ENCODE measurements at regions not wholly inside any gene's neighbourhood (a gene's known extent, or its start where the extent isn't known, plus 50 kb on each side); places are given as distances from the start of the nearest gene placed in this dataset.

DNA sequence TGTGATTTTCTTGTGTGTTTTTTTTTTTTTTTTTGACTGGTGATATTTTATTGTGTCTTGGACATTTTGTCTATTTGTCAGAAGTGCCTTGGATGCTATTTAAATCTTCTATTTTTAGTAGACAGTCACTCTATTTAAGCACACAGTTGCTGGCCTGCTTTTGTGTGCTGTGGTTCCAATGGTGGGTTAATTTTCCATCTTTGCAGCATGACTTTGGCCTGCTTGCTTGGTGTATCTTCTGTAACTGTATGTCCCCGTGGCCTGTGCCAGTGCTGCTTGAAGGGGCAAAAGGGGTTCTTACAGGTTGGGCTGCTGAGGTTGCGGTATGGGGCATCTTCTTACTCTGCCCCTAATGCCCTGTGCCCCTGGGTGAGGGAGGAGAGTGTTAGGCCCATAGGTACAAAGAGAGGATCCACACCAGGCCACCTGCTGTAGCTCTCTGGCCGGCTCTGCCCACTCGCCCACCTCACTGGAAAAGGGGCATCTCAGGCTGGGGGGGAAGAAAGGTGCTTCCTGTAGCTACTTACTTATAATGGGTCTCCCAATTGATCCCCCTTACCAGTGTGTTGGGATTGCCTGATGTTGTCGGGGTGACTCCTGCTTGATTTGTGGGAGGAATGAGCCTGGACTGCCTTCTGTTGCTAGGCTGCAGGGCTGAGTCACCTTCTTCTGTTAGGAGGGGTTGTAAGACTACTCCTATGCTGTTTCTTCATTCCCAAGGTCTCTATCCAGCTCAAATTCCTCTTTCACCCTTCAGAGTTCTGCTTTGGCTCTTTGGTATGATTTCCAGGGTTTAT, 490.0 kb upstream of the HS6ST1 start (continued):
- TF ChIP-seq PPARG (CRISPR knock-in tag; conservative IDR thresholded peaks at IDR 0.05) (no peak), ZNF205 (CRISPR knock-in tag; IDR thresholded peaks at IDR 0.05) (no peak), ZNF225 (CRISPR knock-in tag; IDR thresholded peaks at IDR 0.05) (no peak)

DNA sequence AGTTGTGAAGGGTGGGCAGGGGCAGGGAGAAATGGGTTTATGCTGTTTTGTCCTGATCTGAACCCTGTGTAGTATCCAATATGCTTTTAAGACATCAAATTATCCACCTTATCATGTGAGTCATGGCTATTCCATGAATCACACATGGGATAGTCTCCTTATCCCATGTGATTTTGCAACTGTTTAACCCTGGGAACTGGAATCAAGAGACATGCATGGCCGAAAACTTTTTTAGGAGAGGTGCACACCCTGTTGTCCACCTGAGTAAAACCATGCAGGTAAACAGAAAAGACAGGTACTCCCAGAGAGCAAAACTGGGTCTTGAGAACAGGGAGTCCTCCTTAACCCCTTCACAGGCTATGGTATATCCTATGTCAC, 490.6 kb upstream of the HS6ST1 start:
- H3K4me3 ChIP-seq (replicated peaks in 1 of 3; ENCODE audit: insufficient read depth in 1 of 3, low read depth in 2 of 3, low read length in 3 of 3): no peak overlapping the region
- in situ Hi-C loops (cut with HindIII; ENCODE audit: extremely low pct_ligation_motif_present, low pct_unique_long_range_greater_than_20kb) (no loop called here), intact Hi-C loops (cut with micrococcal nuclease; ENCODE audit: unreplicated experiment) (no loop called here)
- no peaks in the 10 kb centered on the region for H3K4me1 ChIP-seq (ENCODE audit: insufficient read depth, low read length)
- no peaks in the 10 kb centered on the region for H3K79me2 ChIP-seq (ENCODE audit: insufficient read depth, low read length)
- no TSS peak for BruUV-seq (replicated peaks)
- H3K36me3 ChIP-seq (replicated peaks in 1 of 2; ENCODE audit: control insufficient read depth in 1 of 2, insufficient read depth in 2 of 2, low read length in 2 of 2): no peaks in the 10 kb centered on the region
- ATAC-seq (no peak), DNase-seq (ENCODE audit: low spot score) (no peak), FAIRE-seq (no peak)
- no peak overlapping the region for H3K9ac ChIP-seq (ENCODE audit: insufficient read depth, low read depth, low read length)
- peaks cover 0 to 3% of the 10 kb centered on the region in 2 experiments; a peak in 1 of 5 replicates for H3K27me3 ChIP-seq (ENCODE audit: control insufficient read depth in 1 of 2, insufficient read depth in 2 of 2, low read length in 2 of 2)
- no peaks in the 10 kb centered on the region for H4K20me1 ChIP-seq (ENCODE audit: insufficient read depth, low read length)
- POLR2A ChIA-PET: no interaction called here
- WGBS (ENCODE audit: low lambda C conversion rate): 5% methylated on average over 1 of the region's 1 CpG
- H2AFZ ChIP-seq (ENCODE audit: low read length): no peak overlapping the region
- H3K27ac ChIP-seq (ENCODE audit: extremely low read length, insufficient read depth, low read length): no peak overlapping the region
- H3K4me2 ChIP-seq (ENCODE audit: low read depth, low read length): no peak overlapping the region
- TF ChIP-seq, protein P1, sequence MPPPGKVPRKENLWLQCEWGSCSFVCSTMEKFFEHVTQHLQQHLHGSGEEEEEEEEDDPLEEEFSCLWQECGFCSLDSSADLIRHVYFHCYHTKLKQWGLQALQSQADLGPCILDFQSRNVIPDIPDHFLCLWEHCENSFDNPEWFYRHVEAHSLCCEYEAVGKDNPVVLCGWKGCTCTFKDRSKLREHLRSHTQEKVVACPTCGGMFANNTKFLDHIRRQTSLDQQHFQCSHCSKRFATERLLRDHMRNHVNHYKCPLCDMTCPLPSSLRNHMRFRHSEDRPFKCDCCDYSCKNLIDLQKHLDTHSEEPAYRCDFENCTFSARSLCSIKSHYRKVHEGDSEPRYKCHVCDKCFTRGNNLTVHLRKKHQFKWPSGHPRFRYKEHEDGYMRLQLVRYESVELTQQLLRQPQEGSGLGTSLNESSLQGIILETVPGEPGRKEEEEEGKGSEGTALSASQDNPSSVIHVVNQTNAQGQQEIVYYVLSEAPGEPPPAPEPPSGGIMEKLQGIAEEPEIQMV (CRISPR knock-in tag; IDR thresholded peaks at IDR 0.05; ENCODE audit: low read depth): no peak
- TF ChIP-seq SAFB2 (CRISPR knock-in tag; IDR thresholded peaks at IDR 0.05; ENCODE audit: borderline replicate concordance, low read depth) (no peak), CHD2 (IDR thresholded peaks at IDR 0.05; ENCODE audit: low read depth, low read length) (no peak), ZNF263 (CRISPR knock-in tag; IDR thresholded peaks at IDR 0.05) (no peak), CREM (IDR thresholded peaks at IDR 0.05) (no peak), CREM (CRISPR knock-in tag; IDR thresholded peaks at IDR 0.05) (no peak), ZNF383 (CRISPR knock-in tag; IDR thresholded peaks at IDR 0.05; ENCODE audit: borderline replicate concordance) (no peak), ZNF543 (CRISPR knock-in tag; IDR thresholded peaks at IDR 0.05) (no peak)
- TF ChIP-seq, protein P2, sequence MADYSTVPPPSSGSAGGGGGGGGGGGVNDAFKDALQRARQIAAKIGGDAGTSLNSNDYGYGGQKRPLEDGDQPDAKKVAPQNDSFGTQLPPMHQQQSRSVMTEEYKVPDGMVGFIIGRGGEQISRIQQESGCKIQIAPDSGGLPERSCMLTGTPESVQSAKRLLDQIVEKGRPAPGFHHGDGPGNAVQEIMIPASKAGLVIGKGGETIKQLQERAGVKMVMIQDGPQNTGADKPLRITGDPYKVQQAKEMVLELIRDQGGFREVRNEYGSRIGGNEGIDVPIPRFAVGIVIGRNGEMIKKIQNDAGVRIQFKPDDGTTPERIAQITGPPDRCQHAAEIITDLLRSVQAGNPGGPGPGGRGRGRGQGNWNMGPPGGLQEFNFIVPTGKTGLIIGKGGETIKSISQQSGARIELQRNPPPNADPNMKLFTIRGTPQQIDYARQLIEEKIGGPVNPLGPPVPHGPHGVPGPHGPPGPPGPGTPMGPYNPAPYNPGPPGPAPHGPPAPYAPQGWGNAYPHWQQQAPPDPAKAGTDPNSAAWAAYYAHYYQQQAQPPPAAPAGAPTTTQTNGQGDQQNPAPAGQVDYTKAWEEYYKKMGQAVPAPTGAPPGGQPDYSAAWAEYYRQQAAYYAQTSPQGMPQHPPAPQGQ (CRISPR knock-in tag; IDR thresholded peaks at IDR 0.05; ENCODE audit: borderline replicate concordance): no peak
- TF ChIP-seq, protein P3, sequence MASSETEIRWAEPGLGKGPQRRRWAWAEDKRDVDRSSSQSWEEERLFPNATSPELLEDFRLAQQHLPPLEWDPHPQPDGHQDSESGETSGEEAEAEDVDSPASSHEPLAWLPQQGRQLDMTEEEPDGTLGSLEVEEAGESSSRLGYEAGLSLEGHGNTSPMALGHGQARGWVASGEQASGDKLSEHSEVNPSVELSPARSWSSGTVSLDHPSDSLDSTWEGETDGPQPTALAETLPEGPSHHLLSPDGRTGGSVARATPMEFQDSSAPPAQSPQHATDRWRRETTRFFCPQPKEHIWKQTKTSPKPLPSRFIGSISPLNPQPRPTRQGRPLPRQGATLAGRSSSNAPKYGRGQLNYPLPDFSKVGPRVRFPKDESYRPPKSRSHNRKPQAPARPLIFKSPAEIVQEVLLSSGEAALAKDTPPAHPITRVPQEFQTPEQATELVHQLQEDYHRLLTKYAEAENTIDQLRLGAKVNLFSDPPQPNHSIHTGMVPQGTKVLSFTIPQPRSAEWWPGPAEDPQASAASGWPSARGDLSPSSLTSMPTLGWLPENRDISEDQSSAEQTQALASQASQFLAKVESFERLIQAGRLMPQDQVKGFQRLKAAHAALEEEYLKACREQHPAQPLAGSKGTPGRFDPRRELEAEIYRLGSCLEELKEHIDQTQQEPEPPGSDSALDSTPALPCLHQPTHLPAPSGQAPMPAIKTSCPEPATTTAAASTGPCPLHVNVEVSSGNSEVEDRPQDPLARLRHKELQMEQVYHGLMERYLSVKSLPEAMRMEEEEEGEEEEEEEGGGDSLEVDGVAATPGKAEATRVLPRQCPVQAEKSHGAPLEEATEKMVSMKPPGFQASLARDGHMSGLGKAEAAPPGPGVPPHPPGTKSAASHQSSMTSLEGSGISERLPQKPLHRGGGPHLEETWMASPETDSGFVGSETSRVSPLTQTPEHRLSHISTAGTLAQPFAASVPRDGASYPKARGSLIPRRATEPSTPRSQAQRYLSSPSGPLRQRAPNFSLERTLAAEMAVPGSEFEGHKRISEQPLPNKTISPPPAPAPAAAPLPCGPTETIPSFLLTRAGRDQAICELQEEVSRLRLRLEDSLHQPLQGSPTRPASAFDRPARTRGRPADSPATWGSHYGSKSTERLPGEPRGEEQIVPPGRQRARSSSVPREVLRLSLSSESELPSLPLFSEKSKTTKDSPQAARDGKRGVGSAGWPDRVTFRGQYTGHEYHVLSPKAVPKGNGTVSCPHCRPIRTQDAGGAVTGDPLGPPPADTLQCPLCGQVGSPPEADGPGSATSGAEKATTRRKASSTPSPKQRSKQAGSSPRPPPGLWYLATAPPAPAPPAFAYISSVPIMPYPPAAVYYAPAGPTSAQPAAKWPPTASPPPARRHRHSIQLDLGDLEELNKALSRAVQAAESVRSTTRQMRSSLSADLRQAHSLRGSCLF (CRISPR knock-in tag; IDR thresholded peaks at IDR 0.05; ENCODE audit: borderline replicate concordance): no peak
- H3K9me3 ChIP-seq (ENCODE audit: low read length): no peaks in the 10 kb centered on the region
- CTCF ChIA-PET (ENCODE audit: low intra/inter-chr PET ratio, low total read pairs): no interaction called here
